ENCODE measurements at regions not wholly inside any gene's neighbourhood (a gene's known extent, or its start where the extent isn't known, plus 50 kb on each side); places are given as distances from the start of the nearest gene placed in this dataset.
"Not testable (repeated sequence)": the region's sequence is repeated elsewhere in the genome, so short reads cannot be mapped to it uniquely, and the experiment has no call there.

DNA sequence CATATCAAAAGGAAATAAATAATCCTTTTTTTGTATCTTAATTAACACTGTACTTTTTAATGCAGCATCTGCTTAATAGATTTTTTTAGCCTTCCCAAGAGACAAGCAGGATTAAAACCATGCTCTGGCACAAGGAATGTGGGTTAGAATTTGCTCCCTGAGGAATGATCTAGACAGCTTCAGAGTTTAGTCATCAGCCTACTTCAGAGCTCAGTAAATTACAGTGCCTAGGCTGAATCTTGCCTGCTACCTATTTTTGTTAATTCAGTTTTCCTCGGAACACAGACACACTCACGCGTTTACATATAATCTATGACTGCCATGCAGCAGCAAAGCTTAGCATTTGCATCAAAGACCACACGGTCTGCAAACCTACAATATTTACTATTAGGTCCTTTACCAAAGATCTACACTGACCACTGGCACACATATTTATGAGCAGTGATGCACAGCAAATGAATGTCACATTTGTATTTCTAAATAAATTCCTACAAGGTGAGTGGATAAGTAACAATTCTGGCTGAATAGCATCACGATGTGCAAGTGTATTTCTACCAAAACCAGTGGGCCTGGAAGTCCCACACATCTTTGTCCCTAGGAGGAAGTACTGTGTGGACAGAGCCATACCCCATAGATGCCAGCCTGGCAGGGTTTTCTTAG is 309.8 kb upstream of the TMEM132C start:
- no peak for DNase-seq (ENCODE audit: low read depth)

DNA sequence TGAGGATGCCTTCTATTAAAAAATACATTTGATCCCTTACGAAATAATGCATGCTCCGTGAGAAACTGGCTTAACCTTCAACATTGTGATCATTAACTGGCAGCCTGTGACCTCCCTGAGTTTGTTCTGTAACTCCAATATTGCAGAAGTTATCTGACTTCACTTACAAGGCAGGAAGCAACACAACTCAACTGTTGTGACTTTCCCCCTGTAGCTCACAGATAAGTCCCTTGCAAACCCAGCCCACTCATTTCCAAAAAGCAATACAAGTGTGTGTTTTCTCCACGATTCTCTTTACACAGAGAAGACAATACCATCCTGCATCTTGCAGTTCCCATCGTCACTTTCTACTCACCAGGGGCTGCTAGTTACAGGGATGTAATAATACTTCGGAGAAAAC is 304.7 kb upstream of the TMEM132C start:
- DNase-seq (ENCODE audit: low read depth), result no peak

DNA sequence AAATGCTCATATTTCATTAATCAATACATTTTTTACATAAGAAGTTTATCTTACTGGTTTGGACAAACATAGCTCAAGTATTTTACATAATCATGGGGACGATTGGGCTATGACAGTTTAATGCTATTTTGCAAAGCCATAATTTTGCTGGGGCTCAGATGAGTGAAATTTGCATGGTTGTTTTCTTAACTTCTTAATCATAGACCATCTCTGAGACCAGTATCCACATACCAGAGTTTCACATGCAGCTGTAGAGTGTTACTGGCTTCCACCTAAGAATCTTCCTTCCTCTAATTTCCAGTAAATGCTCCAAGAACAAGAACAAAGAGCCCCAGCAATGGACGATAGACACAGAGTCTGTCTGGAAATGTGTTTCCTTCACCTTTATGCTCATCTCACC is 303.0 kb upstream of the TMEM132C start:
- DNase-seq (ENCODE audit: low read depth), result no peak

GRCh38 chr12:127964717-127965116 is 302.3 kb upstream of the TMEM132C start:
- DNase-seq (ENCODE audit: low read depth), result no peak

- no peak for DNase-seq (ENCODE audit: low read depth)
Measured at GRCh38 chr12:127966331-127966730, 300.6 kb upstream of the TMEM132C start.

GRCh38 chr12:127970491-127970890 is 296.5 kb upstream of the TMEM132C start:
- no peak for DNase-seq (ENCODE audit: low read depth)

DNA sequence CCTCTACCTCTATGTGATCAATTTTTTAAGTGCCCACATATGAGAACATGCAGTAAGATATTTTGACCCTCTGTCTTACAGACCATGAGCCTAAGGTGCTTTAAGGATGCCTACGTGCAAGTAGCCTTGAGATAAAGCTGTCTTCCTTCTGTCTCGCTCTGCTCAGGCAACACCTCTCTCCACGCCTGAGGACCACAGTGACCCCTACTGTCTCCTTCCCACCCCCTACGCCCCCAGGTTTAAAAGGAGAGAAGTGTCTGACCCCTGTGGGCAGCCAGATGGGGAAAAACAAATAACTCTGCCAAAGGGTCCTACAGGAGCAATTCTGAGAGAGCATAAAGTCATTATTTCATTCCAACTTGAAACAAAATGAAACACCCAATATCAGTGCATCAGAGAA is 286.4 kb upstream of the TMEM132C start:
- no peak for DNase-seq (ENCODE audit: low read depth)

GRCh38 chr12:127981875-127982274 is 285.1 kb upstream of the TMEM132C start:
- DNase-seq (ENCODE audit: low read depth), result no peak

- DNase-seq (ENCODE audit: low read depth), result not testable (repeated sequence)
Measured at GRCh38 chr12:127983213-127983791, 283.7 kb upstream of the TMEM132C start.

DNA sequence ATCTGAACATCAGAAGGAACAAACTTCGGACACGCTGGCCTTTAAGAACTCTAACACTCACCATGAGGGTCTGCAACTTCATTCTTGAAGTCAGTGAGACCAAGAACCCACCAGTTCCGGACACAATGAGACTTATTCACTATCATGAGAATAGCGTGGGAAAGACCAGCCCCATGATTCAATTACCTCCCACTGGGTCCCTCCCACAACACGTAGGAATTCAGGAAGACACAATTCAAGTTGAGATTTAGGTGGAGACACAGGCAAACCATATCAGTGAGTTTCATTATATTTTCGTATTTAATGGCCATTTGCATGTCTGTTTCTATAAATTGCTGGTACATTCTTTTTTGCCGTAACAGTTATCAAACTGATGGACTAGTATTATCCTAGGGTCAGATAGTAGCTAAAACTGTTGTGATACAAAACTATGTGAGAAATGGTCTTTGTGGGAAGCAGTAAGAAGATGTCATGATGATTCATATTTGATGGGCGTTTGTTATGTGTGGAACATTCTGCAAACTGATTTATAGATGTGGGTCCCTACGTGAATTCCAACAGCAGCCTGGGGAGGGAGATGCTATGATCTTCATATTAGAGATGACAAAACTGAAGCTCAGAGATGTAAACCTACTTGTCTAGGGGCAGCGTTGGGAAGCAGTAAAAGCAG is 282.4 kb upstream of the TMEM132C start:
- no peak for DNase-seq (ENCODE audit: low read depth)

- no peak for DNase-seq (ENCODE audit: low read depth)
Measured at GRCh38 chr12:127987199-127987901, 279.6 kb upstream of the TMEM132C start.

DNA sequence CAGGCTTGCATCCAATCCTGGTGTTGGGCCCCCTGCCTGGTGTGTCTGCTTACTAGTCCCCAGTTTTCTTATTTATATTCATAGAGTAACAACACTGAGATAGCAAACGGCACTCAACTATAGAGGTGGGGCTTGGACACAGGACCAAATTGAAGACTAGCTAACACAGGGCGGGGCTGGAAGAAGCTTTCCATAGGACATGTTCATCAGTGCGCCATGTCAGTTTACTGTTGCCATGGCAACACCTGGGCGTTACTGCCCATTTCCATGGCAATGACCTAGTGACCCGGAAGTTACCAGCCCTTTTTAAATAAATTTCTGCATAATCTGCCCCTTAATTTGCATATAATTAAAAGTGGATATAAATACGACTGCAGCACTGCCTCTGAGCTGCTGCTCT is 275.5 kb upstream of the TMEM132C start:
- no peak for DNase-seq (ENCODE audit: low read depth)

GRCh38 chr12:127998988-127999387 is 268.0 kb upstream of the TMEM132C start:
- no peak for DNase-seq (ENCODE audit: low read depth)

DNA sequence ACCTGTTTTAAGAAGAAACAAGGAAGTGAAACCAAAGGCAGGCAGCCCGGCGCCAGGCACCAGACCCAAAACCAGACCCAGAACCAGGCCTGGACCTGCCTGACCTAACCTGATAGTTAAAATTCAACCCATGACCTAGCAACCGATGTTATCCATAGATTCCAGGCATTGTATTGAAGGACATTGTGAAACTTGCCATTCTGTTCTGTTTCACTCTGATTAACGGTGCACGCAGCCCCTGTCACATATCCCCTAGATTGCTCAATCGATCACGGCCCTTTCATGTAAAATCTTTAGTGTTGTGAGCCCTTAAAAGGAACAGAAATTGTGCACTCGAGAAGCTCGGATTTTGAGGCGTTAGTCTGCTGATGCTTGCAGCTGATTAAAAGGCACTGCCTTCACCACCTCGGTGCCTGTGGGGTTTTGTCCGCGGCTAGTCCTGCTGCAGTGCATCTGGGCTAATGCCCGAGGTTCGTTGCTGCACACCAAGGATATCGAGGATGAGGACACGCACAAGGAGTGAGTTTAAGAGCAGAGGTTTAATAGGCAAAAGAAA is 262.5 kb upstream of the TMEM132C start:
- DNase-seq (ENCODE audit: low read depth), result no peak

- no peak for DNase-seq (ENCODE audit: low read depth)
Measured at GRCh38 chr12:128007250-128007649, 259.7 kb upstream of the TMEM132C start.

GRCh38 chr12:128008341-128008740 is 258.6 kb upstream of the TMEM132C start:
- DNase-seq (ENCODE audit: low read depth), result no peak

DNA sequence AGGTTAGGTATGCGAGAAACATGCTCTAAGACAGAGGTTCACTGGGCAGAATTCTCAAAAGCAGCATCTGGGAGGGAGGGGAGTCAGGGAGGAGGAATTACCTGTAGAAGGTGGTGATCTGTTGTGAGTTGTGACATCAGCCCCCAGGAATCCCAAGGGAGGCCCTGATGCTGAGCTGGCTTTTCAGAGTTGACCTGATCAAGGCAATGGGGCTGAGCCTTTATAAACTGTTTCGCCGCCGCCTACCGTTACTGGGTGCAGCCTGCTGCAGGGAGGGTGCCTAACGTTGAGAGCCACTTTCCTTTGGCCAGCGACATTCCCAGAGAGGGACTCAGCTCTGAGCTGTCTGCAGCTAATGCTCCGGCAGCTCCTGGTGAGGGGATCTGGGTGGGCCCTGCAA is 257.9 kb upstream of the TMEM132C start:
- DNase-seq (ENCODE audit: low read depth), result no peak

GRCh38 chr12:128012110-128012509 is 254.9 kb upstream of the TMEM132C start:
- DNase-seq (ENCODE audit: low read depth), result no peak

- no peak for DNase-seq (ENCODE audit: low read depth)
Measured at GRCh38 chr12:128015276-128015675, 251.7 kb upstream of the TMEM132C start.

DNA sequence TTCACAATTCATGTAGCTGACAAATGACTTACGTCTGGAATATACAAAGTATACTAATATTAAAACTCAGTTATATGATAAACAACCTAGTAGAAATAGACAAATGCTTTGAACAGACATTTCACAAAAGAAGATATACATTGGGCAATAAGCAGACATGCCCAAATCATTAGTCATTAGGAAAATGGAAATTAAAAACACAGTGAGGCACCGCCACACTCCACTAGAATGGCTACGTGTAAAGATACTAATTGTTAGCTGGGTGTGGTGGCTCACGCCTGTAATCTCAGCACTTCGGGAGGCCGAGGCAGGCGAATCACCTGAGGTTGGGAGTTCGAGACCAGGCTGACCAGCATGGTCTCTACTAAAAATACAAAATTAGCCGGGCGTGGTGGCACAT is 248.9 kb upstream of the TMEM132C start:
- DNase-seq (ENCODE audit: low read depth), result no peak

- no peak for DNase-seq (ENCODE audit: low read depth)
Measured at GRCh38 chr12:128019996-128020544, 246.9 kb upstream of the TMEM132C start.

DNA sequence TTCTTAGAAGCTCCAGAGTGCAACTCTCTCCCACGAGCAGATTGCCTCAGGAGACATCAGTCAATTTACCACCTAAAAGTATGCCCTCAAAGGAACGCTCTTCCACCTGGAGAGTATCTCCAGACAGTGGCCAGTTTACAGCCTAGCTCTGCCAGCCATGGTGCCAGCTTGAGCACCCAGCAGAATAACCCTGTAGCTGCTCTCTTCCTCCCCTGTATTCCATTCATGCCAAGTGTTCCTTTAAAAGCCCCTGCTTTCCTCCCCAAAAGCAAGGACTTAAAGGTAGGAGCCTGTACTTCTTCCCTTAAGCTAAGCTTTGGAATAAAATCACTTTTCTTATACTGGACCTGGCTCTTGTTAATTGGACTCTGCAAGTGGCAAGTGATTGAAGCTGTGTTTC is 245.4 kb upstream of the TMEM132C start:
- no peak for DNase-seq (ENCODE audit: low read depth)

Data from activated T-cell treated with anti-CD3 and anti-CD28 coated beads for 1 hour (primary cell).